ENCODE measurements at regions not wholly inside any gene's neighbourhood (a gene's known extent, or its start where the extent isn't known, plus 50 kb on each side); places are given as distances from the start of the nearest gene placed in this dataset.

DNA sequence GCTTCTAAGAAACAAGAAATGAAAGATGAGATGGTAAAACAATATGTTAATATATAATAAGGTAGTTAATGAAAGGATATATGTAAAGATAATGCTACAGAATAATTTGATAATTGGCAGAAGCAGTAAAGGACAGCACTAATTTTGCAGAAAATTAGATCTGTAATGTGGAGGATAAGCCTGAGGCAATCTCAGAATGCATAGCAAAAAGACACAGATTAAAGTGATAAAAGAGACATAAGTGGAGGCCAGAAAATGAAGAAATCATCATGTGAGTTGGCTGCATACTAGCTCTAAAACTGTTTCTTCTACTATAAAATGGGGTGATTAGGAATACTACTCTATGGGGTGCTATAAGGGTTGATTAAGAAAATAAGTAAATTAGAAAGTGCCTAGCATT, 225.9 kb downstream of the SEC61B start:
- no peak overlapping the region for H3K4me3 ChIP-seq
- no peaks in the 10 kb centered on the region for H3K36me3 ChIP-seq
- no peak for ATAC-seq
- H3K27ac ChIP-seq, result no peak overlapping the region
- peaks cover 21 to 23% of the 10 kb centered on the region in 2 donors for H3K4me1 ChIP-seq
- no peaks in the 10 kb centered on the region for H3K9me3 ChIP-seq
- TF ChIP-seq, protein P1, sequence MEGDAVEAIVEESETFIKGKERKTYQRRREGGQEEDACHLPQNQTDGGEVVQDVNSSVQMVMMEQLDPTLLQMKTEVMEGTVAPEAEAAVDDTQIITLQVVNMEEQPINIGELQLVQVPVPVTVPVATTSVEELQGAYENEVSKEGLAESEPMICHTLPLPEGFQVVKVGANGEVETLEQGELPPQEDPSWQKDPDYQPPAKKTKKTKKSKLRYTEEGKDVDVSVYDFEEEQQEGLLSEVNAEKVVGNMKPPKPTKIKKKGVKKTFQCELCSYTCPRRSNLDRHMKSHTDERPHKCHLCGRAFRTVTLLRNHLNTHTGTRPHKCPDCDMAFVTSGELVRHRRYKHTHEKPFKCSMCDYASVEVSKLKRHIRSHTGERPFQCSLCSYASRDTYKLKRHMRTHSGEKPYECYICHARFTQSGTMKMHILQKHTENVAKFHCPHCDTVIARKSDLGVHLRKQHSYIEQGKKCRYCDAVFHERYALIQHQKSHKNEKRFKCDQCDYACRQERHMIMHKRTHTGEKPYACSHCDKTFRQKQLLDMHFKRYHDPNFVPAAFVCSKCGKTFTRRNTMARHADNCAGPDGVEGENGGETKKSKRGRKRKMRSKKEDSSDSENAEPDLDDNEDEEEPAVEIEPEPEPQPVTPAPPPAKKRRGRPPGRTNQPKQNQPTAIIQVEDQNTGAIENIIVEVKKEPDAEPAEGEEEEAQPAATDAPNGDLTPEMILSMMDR (IDR thresholded peaks at IDR 0.05 in 4 of 5, conservative IDR thresholded peaks at IDR 0.05 in 1 of 5), result no peak
- no peak for TF ChIP-seq POLR2A (IDR thresholded peaks at IDR 0.05)
- intact Hi-C loops (cut with DNase I; ENCODE audit: low total_unique reads) (loop anchor here (5.0 kb wide), 1 partner anchor 374 kb away; the partner anchor contains the start of gene NR4A3), in situ Hi-C loops (cut with MboI; ENCODE audit: low sequenced_read_pairs in 4 of 4) (no loop called here)
- no peaks in the 10 kb centered on the region for H3K27me3 ChIP-seq
- DNase-seq, result no peak

DNA sequence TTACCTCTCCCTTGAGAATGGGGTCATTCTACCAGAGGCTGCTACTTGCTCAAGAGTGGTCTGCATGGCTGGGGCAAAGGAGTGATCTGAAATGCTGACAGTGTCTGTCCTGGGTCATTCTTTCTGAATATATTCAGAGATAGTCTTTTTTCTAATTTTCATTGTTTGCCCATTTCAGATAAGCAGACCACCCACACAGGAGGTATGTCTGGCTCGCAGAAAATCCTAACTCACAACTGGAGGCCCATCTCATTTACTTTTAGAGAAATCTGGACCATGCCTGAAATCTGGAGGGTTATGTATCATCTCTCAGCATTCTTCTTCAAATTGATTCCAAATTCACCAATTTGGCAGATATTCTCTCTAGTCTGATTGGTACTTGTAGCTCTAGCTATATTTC, 227.6 kb downstream of the SEC61B start:
- Histone ChIP-seq H3K4me1 (peaks cover 20 to 22% of the 10 kb centered on the region in 2 donors), H3K4me3 (no peak overlapping the region), H3K27me3 (no peaks in the 10 kb centered on the region), H3K9me3 (no peaks in the 10 kb centered on the region), H3K36me3 (no peaks in the 10 kb centered on the region), H3K27ac (no peak overlapping the region)
- intact Hi-C loops (cut with DNase I; ENCODE audit: low total_unique reads) (loop anchor here (5.0 kb wide), 1 partner anchor 373 kb away; the partner anchor contains the start of gene NR4A3), in situ Hi-C loops (cut with MboI; ENCODE audit: low sequenced_read_pairs in 4 of 4) (no loop called here)
- ATAC-seq, result no peak
- no peak for TF ChIP-seq POLR2A (IDR thresholded peaks at IDR 0.05)
- TF ChIP-seq, protein P1 (IDR thresholded peaks at IDR 0.05 in 4 of 5, conservative IDR thresholded peaks at IDR 0.05 in 1 of 5), result no peak
- DNase-seq, result no peak

DNA sequence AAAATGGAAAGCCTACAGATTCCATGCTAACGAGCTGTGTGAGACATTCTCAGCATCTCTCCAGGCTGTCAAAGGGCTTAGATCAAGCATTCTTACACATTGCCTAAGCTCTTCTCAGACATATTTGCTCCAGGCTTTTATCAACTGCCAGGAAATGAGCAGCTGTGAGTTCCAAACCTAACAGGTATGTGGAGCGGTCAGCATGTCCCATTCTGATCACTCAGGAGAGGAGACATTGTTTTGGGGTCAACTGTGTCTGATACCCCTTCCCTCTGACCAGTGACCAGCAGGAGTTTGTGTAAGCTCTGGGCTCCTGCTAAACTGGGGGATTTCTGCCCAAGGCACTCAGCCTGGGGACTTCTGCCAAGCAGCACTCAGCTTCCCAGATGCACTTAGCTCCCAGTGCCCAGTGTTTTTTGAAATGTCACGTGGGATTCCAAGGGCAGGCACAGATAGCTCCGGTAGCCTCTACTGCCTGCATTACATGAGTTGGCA, 229.1 kb downstream of the SEC61B start:
- intact Hi-C loops (cut with DNase I; ENCODE audit: low total_unique reads), result no loop called here
- no peaks in the 10 kb centered on the region for H3K36me3 ChIP-seq
- peak; percentile 4 to 22 for DNase-seq
- H3K9me3 ChIP-seq, result no peaks in the 10 kb centered on the region
- in situ Hi-C loops (cut with MboI; ENCODE audit: low sequenced_read_pairs in 4 of 4), result no loop called here
- TF ChIP-seq POLR2A (IDR thresholded peaks at IDR 0.05), result no peak
- TF ChIP-seq, protein P1 (IDR thresholded peaks at IDR 0.05 in 4 of 5, conservative IDR thresholded peaks at IDR 0.05 in 1 of 5), result no peak
- no peaks in the 10 kb centered on the region for H3K27me3 ChIP-seq
- peak overlapping the region in 2 of 4 donors; percentile 54 to 63 for H3K27ac ChIP-seq
- peak; percentile 75 to 78 for ATAC-seq
- H3K4me3 ChIP-seq, result no peak overlapping the region
- H3K4me1 ChIP-seq, result peaks cover 6 to 7% of the 10 kb centered on the region in 2 donors

DNA sequence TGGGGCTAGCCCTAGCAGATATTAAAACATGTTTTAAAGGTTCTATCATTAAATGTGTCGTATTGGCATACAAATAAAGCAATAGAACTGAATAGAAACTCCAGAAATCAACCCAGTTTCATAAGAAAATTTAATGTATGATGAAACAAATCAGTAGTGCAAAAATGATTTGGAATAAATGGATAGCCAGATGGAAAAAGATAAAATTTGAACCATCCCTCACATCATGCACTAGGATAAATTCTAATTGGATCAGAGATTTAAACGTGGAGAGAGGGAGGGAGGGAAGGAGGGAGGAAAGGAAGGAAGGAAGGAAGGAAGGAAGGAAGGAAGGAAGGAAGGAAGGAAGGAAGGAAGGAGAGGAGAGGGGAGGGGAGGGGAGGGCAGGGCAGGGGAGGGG, 235.3 kb downstream of the SEC61B start:
- peaks cover 0 to 3% of the 10 kb centered on the region in 2 donors for H3K4me1 ChIP-seq
- H3K4me3 ChIP-seq, result no peak overlapping the region
- intact Hi-C loops (cut with DNase I; ENCODE audit: low total_unique reads) (no loop called here), in situ Hi-C loops (cut with MboI; ENCODE audit: low sequenced_read_pairs in 4 of 4) (no loop called here)
- no peaks in the 10 kb centered on the region for H3K27me3 ChIP-seq
- H3K36me3 ChIP-seq, result no peaks in the 10 kb centered on the region
- H3K27ac ChIP-seq, result no peak overlapping the region
- no peaks in the 10 kb centered on the region for H3K9me3 ChIP-seq
- no peak for ATAC-seq
- no peak for DNase-seq
- TF ChIP-seq POLR2A (IDR thresholded peaks at IDR 0.05), result no peak
- TF ChIP-seq, protein P1 (IDR thresholded peaks at IDR 0.05 in 4 of 5, conservative IDR thresholded peaks at IDR 0.05 in 1 of 5), result no peak

DNA sequence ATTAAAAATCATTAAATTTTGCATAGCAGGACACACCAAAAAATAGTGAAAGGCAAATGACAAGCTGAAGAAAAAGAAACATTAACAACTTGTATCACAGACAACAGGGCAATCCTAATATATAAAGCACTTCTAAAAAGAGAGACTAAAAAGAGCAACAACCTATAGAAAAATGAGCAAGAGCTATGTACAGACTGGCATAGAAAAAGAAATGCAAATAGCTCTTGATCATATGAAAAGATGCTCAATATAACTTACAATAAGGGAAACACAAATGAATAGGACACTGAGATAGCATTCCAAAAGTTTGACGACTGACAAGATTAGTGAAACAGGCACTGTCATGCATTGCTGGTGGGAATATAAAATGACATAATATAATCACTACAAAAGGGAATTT, 235.9 kb downstream of the SEC61B start:
- Histone ChIP-seq H3K27me3 (no peaks in the 10 kb centered on the region), H3K4me1 (peaks cover 0 to 3% of the 10 kb centered on the region in 2 donors), H3K27ac (no peak overlapping the region), H3K4me3 (no peak overlapping the region), H3K9me3 (no peaks in the 10 kb centered on the region), H3K36me3 (no peaks in the 10 kb centered on the region)
- in situ Hi-C loops (cut with MboI; ENCODE audit: low sequenced_read_pairs in 4 of 4), result no loop called here
- TF ChIP-seq POLR2A (IDR thresholded peaks at IDR 0.05), result no peak
- TF ChIP-seq, protein P1 (IDR thresholded peaks at IDR 0.05 in 4 of 5, conservative IDR thresholded peaks at IDR 0.05 in 1 of 5), result no peak
- ATAC-seq, result no peak
- intact Hi-C loops (cut with DNase I; ENCODE audit: low total_unique reads), result no loop called here
- DNase-seq, result no peak
